HG02571 (cell line): ENCODE measurements at regions not wholly inside any gene's neighbourhood (a gene's known extent, or its start where the extent isn't known, plus 50 kb on each side); places are given as distances from the start of the nearest gene placed in this dataset.

ENCODE experiments used
- ATAC-seq: cut with Tn5 transposase; IDR thresholded peaks from one replicate; pipeline ENCODE4 v1.9.1; 2021; ENCODE audit warnings: mild to moderate bottlenecking, moderate library complexity; ENCODE audit not compliant: unreplicated experiment

GRCh38 chr18:40613721-40614120 lies 1341.3 kb upstream of the PIK3C3 start:
- no peak for ATAC-seq

GRCh38 chr18:40612356-40612755 lies 1342.7 kb upstream of the PIK3C3 start:
- no peak for ATAC-seq

- ATAC-seq = no peak
These were observed 1346.8 kb upstream of the PIK3C3 start for GRCh38 chr18:40608226-40608625.

- no peak for ATAC-seq
These were observed 1347.4 kb upstream of the PIK3C3 start for GRCh38 chr18:40607542-40608148.

DNA sequence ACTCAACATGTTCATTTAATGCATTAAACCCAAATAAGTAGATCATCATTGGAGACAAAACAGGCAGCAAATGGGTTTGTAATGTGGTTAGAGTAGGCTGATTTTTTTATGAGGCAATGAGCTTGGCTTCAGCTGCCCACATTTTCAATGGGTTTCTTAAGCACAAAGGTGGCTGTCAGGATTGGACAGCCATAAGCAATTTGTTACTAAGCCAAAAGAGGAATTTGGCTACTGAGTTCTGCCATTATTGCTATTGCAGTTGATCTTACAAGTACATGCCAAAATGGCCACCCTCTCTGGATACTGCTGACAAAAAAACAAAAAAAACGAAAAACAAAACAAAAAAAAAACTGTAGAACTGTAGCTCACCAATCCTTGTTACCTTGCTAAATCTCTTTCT lies 1348.0 kb upstream of the PIK3C3 start:
- ATAC-seq = no peak

- ATAC-seq = no peak
These were observed 1371.4 kb upstream of the PIK3C3 start for GRCh38 chr18:40583671-40584070.

DNA sequence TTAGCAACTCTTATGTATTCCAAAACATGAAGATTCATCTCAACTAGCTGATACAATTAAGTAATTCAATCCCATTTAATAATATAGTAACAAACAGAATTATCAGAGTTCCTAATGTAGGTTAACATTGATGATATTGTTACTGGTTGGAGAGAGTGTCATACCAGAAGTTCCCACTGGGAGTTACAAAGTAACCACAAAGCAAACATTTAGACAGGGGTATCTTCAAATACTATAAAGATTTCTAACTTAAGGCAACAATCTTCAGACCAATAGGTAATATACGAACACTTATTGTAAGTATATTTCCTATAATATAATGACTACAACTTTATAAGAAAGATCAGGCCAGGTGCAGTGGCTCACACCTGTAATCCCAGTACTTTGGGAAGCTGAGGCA lies 1372.9 kb upstream of the PIK3C3 start:
- ATAC-seq = no peak

GRCh38 chr18:40577981-40578365 lies 1377.1 kb upstream of the PIK3C3 start:
- ATAC-seq = no peak

DNA sequence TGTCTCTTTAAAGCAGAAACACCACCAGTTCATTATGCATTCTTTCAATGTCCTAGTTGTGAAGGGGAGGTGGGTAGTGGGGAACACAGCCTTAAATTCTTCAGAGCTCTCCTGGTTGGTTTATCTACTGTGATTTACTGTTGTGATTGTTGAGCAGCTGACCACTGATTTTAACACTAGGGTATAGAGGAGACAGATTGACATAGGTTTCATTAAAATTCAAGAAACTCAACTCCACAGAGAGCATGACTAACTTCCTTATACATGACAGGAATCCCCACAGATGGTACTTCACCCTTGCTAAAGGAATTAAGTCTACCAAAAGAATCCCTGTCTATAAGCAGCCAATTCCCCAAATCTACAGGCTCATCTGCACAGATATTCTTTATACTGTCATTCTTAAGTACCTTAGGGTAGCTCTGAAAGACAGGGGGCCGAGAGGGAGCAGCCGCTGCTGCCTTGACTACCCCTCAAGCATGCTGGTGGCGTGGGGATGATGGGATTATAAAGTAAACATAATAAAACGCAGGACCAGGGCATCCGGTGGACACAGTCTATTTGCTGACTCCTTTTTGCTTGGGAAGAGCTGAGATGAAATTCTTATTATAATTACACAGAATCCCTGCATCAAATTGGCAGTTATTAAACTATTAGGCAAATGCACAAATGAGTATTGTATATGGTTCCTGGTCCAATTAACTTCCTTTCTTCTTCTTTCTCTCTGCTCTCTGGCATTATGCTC lies 1377.6 kb upstream of the PIK3C3 start:
- ATAC-seq = no peak

DNA sequence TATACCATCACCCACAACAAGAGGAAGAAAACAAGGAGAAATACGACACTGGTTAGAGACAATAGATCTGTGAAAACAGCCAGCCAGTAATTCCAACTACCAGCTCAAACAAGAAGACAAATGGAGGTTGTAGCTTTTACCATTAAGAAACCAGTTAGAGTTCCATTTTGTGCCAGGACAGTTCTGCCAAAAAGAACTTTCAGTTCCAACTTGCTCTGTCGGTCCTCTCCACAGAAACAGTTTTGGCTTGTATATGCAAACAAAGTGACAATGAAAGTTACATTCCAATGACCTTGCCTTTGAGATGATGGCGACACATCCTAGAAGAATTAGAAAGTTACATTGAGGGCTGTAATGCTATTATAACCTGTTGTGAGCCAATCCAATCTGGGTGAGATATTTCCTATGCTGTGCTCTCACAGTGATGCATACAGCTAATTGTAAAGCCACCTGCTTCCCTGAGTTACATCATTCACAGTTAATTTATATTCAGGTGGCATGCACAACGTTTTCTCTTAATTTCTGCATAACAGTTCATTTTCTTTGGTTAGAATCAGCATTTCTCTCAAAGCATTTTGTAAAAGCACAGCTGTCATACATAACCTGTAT lies 1378.4 kb upstream of the PIK3C3 start:
- ATAC-seq = no peak

DNA sequence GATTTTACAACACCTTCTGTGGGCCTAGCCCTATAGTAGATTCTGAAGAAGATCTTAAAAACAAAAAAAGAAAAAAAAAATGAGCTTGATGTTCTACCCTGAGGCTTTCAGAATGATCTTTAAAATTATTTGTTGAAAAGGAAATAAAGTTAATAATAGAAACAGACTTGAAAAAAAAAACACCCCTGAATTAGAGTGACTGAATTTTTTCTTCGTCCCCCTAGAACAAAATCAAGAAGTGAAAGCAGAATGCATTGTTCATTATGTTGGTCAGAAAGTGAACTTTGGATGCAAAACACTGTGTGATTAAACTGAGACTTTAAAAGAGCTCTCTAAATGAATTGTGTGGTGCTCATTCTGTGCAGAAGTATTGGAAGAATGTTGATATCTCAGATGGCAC lies 1384.4 kb upstream of the PIK3C3 start:
- no peak for ATAC-seq

DNA sequence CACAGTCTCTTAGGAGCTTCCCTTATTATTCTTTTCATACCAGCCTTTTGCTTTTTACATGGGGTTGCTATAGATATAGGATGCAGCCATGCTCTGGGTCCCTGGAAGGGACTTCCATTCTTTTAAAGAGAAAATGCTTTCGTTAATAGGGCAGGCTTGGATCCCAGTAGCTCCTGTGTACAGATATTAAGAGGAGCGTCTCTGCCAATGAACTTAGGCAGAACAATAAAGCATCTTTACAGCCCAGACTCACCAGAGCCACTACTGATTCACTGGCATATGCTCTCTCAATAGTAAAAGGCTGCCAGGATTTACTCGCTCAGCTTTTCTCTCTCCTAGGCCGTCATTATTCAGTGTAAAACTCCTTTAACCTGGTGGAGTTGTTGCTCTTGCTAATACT lies 1385.4 kb upstream of the PIK3C3 start:
- ATAC-seq = no peak

DNA sequence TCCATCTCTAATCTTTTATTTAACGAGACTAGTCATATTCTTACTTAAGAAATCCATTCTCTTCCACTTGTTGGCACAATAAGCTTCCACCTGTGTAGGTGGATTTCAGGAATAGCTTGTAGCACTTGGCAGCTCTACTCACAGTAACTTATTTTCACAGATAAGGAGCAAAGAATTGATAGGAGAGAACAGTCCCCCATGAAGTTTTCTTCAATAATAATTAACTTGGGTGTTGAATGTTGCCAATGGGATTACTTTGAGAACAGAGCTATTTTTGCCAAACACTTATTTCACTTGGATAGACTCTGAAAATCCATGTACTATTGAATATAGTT lies 1388.6 kb upstream of the PIK3C3 start:
- ATAC-seq = no peak

GRCh38 chr18:40565805-40566509 lies 1389.1 kb upstream of the PIK3C3 start:
- no peak for ATAC-seq

- ATAC-seq = no peak
These were observed 1395.5 kb upstream of the PIK3C3 start for GRCh38 chr18:40559556-40559955.

DNA sequence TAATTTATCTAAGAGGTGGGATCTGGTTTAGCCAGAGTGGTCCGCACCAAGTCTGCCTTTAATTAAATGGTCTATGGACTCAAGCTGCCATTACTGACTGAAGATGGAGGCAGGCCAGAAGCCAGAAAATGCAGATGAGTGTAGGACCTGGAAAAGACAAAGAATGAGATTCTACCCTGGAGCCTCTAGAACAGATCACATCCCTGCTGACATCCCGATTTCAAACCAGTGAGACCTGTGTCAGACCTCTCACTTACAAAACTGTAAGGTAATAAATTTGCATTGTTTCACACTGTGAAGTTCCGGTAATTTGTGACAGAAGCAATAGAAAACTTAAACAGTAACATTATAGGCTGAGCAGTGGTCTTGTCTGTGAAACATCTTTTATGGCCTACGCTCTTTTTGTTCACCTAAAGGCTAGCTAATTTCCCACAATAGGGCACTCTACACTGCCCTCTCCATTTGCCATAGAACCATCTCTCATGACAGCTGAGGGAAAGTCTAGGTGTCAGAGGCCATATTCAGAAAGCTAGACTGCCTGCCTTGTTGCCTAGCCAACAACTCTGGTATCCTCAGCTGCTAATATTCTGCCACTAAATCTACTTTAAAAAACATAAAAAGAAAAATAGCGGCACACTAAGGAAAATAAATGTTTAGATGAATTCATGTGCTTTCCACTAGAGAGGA lies 1396.2 kb upstream of the PIK3C3 start:
- no peak for ATAC-seq

DNA sequence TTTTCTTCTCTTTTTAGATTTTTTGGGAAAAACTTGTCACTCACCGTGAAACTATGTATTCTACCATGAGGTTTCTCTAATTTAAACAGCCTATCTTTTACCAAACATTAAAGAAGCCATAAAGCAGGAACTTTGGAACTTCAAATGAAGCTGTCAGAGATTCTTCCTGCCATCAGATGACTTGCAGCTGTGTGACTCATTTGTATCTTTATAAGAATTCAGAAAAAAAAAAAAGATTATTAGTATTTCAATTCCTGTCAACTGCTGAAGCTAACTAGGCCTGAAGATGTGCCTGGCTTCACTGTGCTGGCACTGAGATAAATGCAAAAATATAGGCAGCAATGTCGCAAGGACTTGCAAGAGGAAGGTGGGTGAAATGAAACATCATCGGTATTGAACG lies 1399.1 kb upstream of the PIK3C3 start:
- no peak for ATAC-seq

- no peak for ATAC-seq
These were observed 1402.0 kb upstream of the PIK3C3 start for GRCh38 chr18:40553029-40553428.

GRCh38 chr18:40546875-40547274 lies 1408.2 kb upstream of the PIK3C3 start:
- no peak for ATAC-seq

DNA sequence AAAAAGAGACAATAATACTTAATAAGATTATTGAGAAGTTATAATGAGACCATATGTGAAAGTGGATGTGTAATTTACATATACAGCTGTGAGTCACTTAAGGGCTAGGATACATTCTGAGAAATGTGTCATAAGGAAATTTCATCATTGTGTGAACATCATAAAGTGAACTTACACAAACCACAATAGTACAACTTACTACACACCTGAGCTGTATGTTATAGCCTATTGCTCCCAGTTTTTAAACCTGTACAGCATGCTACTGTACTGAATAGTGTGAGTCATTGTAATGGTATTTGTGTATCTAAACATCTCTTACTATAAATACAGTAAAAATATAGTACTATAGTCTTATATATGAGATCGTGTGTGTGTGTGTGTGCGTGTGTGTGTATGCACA lies 1420.3 kb upstream of the PIK3C3 start:
- ATAC-seq = no peak

DNA sequence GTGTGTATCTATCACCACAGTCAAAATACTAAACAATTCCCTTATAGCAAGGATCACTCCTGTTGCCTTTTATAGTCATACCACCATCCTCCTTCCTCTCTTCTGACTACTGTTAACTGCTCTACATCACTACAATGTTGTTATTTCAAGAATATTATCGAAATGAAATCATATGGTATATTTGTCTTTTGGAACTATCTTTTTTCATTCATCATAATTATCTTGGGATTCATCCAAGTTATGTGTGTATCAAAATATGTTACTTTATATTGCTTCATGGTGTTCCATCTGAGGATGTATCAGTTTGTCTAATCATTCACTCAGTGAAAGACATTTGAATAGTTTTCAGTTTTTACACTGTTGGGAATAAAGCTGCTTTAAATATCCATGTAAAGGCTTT lies 1423.0 kb upstream of the PIK3C3 start:
- ATAC-seq = no peak
